WTC11 (cell line): ENCODE measurements at regions not wholly inside any gene's neighbourhood (a gene's known extent, or its start where the extent isn't known, plus 50 kb on each side); places are given as distances from the start of the nearest gene placed in this dataset.

Experiments
- ATAC-seq: fragments of 200-7000 bp; cut with Tn5 transposase; 2 replicates; pipeline ENCODE4 v1.10.0; 2021; ENCODE audit warnings: mild to moderate bottlenecking, moderate library complexity
- CTCF ChIA-PET: fragments of 300-600 bp; sonication (Branson Sonifier 250); formaldehyde crosslinking; loops from one replicate; lab custom pipeline; 2021; ENCODE audit warnings: antibody characterized with exemption; lab: Charles Lee
- POLR2A ChIA-PET: fragments of 350-600 bp; sonication (Branson Sonifier 250); formaldehyde crosslinking; loops from one replicate; lab custom pipeline; 2021; ENCODE audit warnings: antibody characterized with exemption; lab: Charles Lee
- DNase-seq: peaks from one replicate; pipeline ENCODE4 v3.0.0; 2021; ENCODE audit warnings: low spot score
- H3K27ac Mint-ChIP-seq: 2 replicates; pipeline ENCODE4 v1.8.0; 2021; ENCODE audit warnings: mixed read lengths
- H3K27me3 Mint-ChIP-seq: 2 replicates; pipeline ENCODE4 v1.8.0; 2021; ENCODE audit warnings: low read depth, mild to moderate bottlenecking, moderate library complexity, mixed read lengths
- H3K36me3 Mint-ChIP-seq: 2 replicates; pipeline ENCODE4 v1.8.0; 2021; ENCODE audit warnings: mixed read lengths
- H3K4me1 Mint-ChIP-seq: 2 replicates; pipeline ENCODE4 v1.8.0; 2022; ENCODE audit warnings: mixed read lengths
- H3K4me3 Mint-ChIP-seq: 2 replicates; pipeline ENCODE4 v1.8.0; 2021; ENCODE audit warnings: mild to moderate bottlenecking, moderate library complexity, mixed read lengths
- H3K9me3 Mint-ChIP-seq: 2 replicates; pipeline ENCODE4 v1.8.0; 2021; ENCODE audit warnings: mixed read lengths
- CREM ChIP-seq: sonication (generic); formaldehyde crosslinking; IDR thresholded peaks from 2 replicates; pipeline ENCODE4 v1.8.1; 2022; ENCODE audit warnings: mild to moderate bottlenecking, missing genetic modification reagents, moderate library complexity
- CTCF ChIP-seq: fragments of 200-600 bp; IDR thresholded peaks from 2 replicates; pipeline ENCODE4 v1.8.0; 2022; ENCODE audit warnings: antibody characterized with exemption
- E2F1 ChIP-seq: sonication (generic); formaldehyde crosslinking; IDR thresholded peaks from 2 replicates; pipeline ENCODE4 v1.8.0; 2022; ENCODE audit warnings: mild to moderate bottlenecking, missing genetic modification reagents
- E2F5 ChIP-seq: sonication (generic); formaldehyde crosslinking; IDR thresholded peaks from 2 replicates; pipeline ENCODE4 v1.8.1; 2022; ENCODE audit warnings: mild to moderate bottlenecking, moderate library complexity, missing genetic modification reagents
- HMGXB4 ChIP-seq: sonication (generic); formaldehyde crosslinking; IDR thresholded peaks from 2 replicates; pipeline ENCODE4 v1.8.1; 2023; ENCODE audit warnings: mild to moderate bottlenecking, moderate library complexity, missing genetic modification reagents
- KAT7 ChIP-seq: sonication (generic); formaldehyde crosslinking; IDR thresholded peaks from 2 replicates; pipeline ENCODE4 v1.8.1; 2023; ENCODE audit warnings: missing genetic modification reagents, mild to moderate bottlenecking, borderline replicate concordance
- NR1H2 ChIP-seq: sonication (generic); formaldehyde crosslinking; IDR thresholded peaks from 2 replicates; pipeline ENCODE4 v1.9.0; 2021; ENCODE audit warnings: mild to moderate bottlenecking, moderate library complexity, missing genetic modification reagents
- NR2C2 ChIP-seq: sonication (generic); formaldehyde crosslinking; IDR thresholded peaks from 2 replicates; pipeline ENCODE4 v1.8.0; 2022; ENCODE audit warnings: mild to moderate bottlenecking, missing genetic modification reagents
- OVOL2 ChIP-seq: fragments of 250-450 bp; sonication (Bioruptor Pico); IDR thresholded peaks from 2 replicates; pipeline ENCODE4 v1.9.0; 2021; ENCODE audit warnings: mild to moderate bottlenecking, borderline replicate concordance
- PRRX2 ChIP-seq: fragments of 250-450 bp; sonication (Bioruptor Pico); IDR thresholded peaks from 2 replicates; pipeline ENCODE4 v1.8.0; 2021; ENCODE audit warnings: mild to moderate bottlenecking
- SMAD3 ChIP-seq: sonication (generic); formaldehyde crosslinking; IDR thresholded peaks from 2 replicates; pipeline ENCODE4 v1.8.0; 2022; ENCODE audit warnings: missing genetic modification reagents, mild to moderate bottlenecking, borderline replicate concordance
- SOX15 ChIP-seq: fragments of 250-450 bp; sonication (Bioruptor Pico); IDR thresholded peaks from 2 replicates; pipeline ENCODE4 v1.9.0; 2021; ENCODE audit warnings: mild to moderate bottlenecking
- TP53 ChIP-seq: sonication (generic); formaldehyde crosslinking; IDR thresholded peaks from 2 replicates; pipeline ENCODE4 v1.8.1; 2023; ENCODE audit warnings: mild to moderate bottlenecking, missing genetic modification reagents
- ZNF138 ChIP-seq: sonication (generic); formaldehyde crosslinking; conservative IDR thresholded peaks from 2 replicates; pipeline ENCODE4 v1.8.1; 2022; ENCODE audit warnings: mild to moderate bottlenecking, moderate library complexity, missing genetic modification reagents
- ZNF317 ChIP-seq: sonication (generic); formaldehyde crosslinking; IDR thresholded peaks from 2 replicates; pipeline ENCODE4 v1.8.1; 2023; ENCODE audit warnings: low read depth, mild to moderate bottlenecking, moderate library complexity, missing genetic modification reagents, borderline replicate concordance
- TF ChIP-seq, protein P1 (sequence below): fragments of 250-450 bp; sonication (Bioruptor Pico); IDR thresholded peaks from 2 replicates; pipeline ENCODE4 v1.9.0; 2021; ENCODE audit warnings: mild to moderate bottlenecking, borderline replicate concordance
- TF ChIP-seq, protein P2 (sequence below): sonication (generic); formaldehyde crosslinking; IDR thresholded peaks from 2 replicates; pipeline ENCODE4 v1.8.0; 2023; ENCODE audit warnings: mild to moderate bottlenecking, missing genetic modification reagents
- TF ChIP-seq, protein P3 (sequence below): sonication (generic); formaldehyde crosslinking; IDR thresholded peaks from 2 replicates; pipeline ENCODE4 v1.8.1; 2022; ENCODE audit warnings: low read depth, missing genetic modification reagents, borderline replicate concordance
- TF ChIP-seq, protein P4 (sequence below): sonication (generic); formaldehyde crosslinking; IDR thresholded peaks from 2 replicates; pipeline ENCODE4 v1.8.1; 2023; ENCODE audit warnings: mild to moderate bottlenecking, missing genetic modification reagents, moderate library complexity

GRCh38 chr5:60437308-60437707 lies 262.7 kb downstream of the DEPDC1B start:
- Mint-ChIP-seq H3K27me3 (no peaks in the 10 kb centered on the region), H3K27ac (no peak overlapping the region), H3K9me3 (peaks cover 23% of the 10 kb centered on the region), H3K4me1 (no peaks in the 10 kb centered on the region), H3K4me3 (no peak overlapping the region), H3K36me3 (peaks cover 2% of the 10 kb centered on the region; the same call in 1 of the 2 replicates)
- ChIA-PET CTCF (no interaction called here), POLR2A (interaction anchor here (0.6 kb wide), 1 partner anchor 285 kb away, joined by 5 read pairs; no protein-coding TSS in a partner anchor)
- no peak for ATAC-seq
- TF ChIP-seq CTCF (no peak), CREM (CRISPR knock-in tag) (no peak), KAT7 (CRISPR knock-in tag) (no peak), E2F5 (CRISPR knock-in tag) (no peak)
- TF ChIP-seq, protein P1, sequence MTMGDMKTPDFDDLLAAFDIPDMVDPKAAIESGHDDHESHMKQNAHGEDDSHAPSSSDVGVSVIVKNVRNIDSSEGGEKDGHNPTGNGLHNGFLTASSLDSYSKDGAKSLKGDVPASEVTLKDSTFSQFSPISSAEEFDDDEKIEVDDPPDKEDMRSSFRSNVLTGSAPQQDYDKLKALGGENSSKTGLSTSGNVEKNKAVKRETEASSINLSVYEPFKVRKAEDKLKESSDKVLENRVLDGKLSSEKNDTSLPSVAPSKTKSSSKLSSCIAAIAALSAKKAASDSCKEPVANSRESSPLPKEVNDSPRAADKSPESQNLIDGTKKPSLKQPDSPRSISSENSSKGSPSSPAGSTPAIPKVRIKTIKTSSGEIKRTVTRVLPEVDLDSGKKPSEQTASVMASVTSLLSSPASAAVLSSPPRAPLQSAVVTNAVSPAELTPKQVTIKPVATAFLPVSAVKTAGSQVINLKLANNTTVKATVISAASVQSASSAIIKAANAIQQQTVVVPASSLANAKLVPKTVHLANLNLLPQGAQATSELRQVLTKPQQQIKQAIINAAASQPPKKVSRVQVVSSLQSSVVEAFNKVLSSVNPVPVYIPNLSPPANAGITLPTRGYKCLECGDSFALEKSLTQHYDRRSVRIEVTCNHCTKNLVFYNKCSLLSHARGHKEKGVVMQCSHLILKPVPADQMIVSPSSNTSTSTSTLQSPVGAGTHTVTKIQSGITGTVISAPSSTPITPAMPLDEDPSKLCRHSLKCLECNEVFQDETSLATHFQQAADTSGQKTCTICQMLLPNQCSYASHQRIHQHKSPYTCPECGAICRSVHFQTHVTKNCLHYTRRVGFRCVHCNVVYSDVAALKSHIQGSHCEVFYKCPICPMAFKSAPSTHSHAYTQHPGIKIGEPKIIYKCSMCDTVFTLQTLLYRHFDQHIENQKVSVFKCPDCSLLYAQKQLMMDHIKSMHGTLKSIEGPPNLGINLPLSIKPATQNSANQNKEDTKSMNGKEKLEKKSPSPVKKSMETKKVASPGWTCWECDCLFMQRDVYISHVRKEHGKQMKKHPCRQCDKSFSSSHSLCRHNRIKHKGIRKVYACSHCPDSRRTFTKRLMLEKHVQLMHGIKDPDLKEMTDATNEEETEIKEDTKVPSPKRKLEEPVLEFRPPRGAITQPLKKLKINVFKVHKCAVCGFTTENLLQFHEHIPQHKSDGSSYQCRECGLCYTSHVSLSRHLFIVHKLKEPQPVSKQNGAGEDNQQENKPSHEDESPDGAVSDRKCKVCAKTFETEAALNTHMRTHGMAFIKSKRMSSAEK (CRISPR knock-in tag): no peak
- TF ChIP-seq, protein P2, sequence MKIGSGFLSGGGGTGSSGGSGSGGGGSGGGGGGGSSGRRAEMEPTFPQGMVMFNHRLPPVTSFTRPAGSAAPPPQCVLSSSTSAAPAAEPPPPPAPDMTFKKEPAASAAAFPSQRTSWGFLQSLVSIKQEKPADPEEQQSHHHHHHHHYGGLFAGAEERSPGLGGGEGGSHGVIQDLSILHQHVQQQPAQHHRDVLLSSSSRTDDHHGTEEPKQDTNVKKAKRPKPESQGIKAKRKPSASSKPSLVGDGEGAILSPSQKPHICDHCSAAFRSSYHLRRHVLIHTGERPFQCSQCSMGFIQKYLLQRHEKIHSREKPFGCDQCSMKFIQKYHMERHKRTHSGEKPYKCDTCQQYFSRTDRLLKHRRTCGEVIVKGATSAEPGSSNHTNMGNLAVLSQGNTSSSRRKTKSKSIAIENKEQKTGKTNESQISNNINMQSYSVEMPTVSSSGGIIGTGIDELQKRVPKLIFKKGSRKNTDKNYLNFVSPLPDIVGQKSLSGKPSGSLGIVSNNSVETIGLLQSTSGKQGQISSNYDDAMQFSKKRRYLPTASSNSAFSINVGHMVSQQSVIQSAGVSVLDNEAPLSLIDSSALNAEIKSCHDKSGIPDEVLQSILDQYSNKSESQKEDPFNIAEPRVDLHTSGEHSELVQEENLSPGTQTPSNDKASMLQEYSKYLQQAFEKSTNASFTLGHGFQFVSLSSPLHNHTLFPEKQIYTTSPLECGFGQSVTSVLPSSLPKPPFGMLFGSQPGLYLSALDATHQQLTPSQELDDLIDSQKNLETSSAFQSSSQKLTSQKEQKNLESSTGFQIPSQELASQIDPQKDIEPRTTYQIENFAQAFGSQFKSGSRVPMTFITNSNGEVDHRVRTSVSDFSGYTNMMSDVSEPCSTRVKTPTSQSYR (CRISPR knock-in tag): no peak
- TF ChIP-seq, protein P3, sequence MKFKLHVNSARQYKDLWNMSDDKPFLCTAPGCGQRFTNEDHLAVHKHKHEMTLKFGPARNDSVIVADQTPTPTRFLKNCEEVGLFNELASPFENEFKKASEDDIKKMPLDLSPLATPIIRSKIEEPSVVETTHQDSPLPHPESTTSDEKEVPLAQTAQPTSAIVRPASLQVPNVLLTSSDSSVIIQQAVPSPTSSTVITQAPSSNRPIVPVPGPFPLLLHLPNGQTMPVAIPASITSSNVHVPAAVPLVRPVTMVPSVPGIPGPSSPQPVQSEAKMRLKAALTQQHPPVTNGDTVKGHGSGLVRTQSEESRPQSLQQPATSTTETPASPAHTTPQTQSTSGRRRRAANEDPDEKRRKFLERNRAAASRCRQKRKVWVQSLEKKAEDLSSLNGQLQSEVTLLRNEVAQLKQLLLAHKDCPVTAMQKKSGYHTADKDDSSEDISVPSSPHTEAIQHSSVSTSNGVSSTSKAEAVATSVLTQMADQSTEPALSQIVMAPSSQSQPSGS: no peak
- no peak for DNase-seq

DNA sequence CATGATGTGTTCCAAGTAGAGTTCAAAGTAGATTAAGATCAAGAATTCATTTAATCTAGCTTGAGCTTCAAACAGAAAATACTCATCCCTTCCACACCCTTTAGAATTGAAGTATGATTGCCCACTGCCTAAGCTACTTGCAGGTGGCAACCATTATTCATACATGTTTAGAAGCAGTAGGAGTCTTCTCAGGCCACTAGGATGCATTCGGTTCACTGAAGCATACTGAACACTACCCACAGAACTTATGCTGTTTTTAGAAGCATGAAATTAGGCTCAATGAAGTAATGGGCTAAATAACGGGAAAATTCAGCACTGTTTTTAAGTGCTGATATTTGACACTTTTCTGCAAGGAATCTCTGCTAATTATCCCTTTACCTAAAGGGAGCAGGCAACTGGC lies 263.4 kb downstream of the DEPDC1B start:
- Mint-ChIP-seq H3K4me1 (no peaks in the 10 kb centered on the region), H3K36me3 (peaks cover 10% of the 10 kb centered on the region), H3K9me3 (peaks cover 24% of the 10 kb centered on the region), H3K4me3 (no peak overlapping the region), H3K27ac (no peak overlapping the region), H3K27me3 (no peaks in the 10 kb centered on the region)
- ChIA-PET CTCF (no interaction called here), POLR2A (interaction anchor here (0.6 kb wide), 1 partner anchor 284 kb away, joined by 5 read pairs; no protein-coding TSS in a partner anchor)
- ATAC-seq: no peak
- DNase-seq: no peak
- TF ChIP-seq SOX15 (CRISPR knock-in tag) (no peak), PRRX2 (CRISPR knock-in tag) (no peak), SMAD3 (no peak), ZNF138 (CRISPR knock-in tag) (no peak), TP53 (CRISPR knock-in tag) (no peak), OVOL2 (CRISPR knock-in tag) (no peak), NR1H2 (CRISPR knock-in tag) (no peak), NR2C2 (no peak), ZNF317 (CRISPR knock-in tag) (no peak), E2F1 (CRISPR knock-in tag) (no peak), HMGXB4 (CRISPR knock-in tag) (no peak)
- TF ChIP-seq, protein P4, sequence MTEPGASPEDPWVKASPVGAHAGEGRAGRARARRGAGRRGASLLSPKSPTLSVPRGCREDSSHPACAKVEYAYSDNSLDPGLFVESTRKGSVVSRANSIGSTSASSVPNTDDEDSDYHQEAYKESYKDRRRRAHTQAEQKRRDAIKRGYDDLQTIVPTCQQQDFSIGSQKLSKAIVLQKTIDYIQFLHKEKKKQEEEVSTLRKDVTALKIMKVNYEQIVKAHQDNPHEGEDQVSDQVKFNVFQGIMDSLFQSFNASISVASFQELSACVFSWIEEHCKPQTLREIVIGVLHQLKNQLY (CRISPR knock-in tag): no peak
